Fibroblast of pulmonary artery (primary cell): ENCODE measurements at regions not wholly inside any gene's neighbourhood (a gene's known extent, or its start where the extent isn't known, plus 50 kb on each side); places are given as distances from the start of the nearest gene placed in this dataset.
"Not testable (repeated sequence)": the region's sequence is repeated elsewhere in the genome, so short reads cannot be mapped to it uniquely, and the experiment has no call there.

Experiments
- DNase-seq: peaks from one replicate; pipeline ENCODE4 v3.0.0-alpha.2; 2010; ENCODE audit warnings: low read depth
- H3K4me3 ChIP-seq: replicated peaks from 2 replicates; pipeline ENCODE4 v1.5.1; 2011; ENCODE audit warnings: low read depth, mild to moderate bottlenecking, control low read depth, low read length, moderate library complexity
- CTCF ChIP-seq: IDR thresholded peaks from 2 replicates; pipeline ENCODE4 v1.5.1; 2011; ENCODE audit warnings: mild to moderate bottlenecking, control low read depth, low read length, inconsistent platforms; ENCODE audit errors: missing control alignments

- no peak overlapping the region for H3K4me3 ChIP-seq
- TF ChIP-seq CTCF: no peak
- DNase-seq: no peak
Measured at GRCh38 chr18:56453631-56454030, 184.8 kb downstream of the TXNL1 start.

- no peak for DNase-seq
- no peak overlapping the region for H3K4me3 ChIP-seq
- no peak for TF ChIP-seq CTCF
Measured at GRCh38 chr18:56451188-56451587, 187.2 kb downstream of the TXNL1 start.

- no peak for TF ChIP-seq CTCF
- H3K4me3 ChIP-seq: no peak overlapping the region
- no peak for DNase-seq
Measured at GRCh38 chr18:56448751-56449150, 189.6 kb downstream of the TXNL1 start.

- H3K4me3 ChIP-seq: no peak overlapping the region
- no peak for DNase-seq
- TF ChIP-seq CTCF: no peak
Measured at GRCh38 chr18:56445422-56445821, 193.0 kb downstream of the TXNL1 start.

GRCh38 chr18:56444201-56444600 lies 194.2 kb downstream of the TXNL1 start:
- no peak for DNase-seq
- H3K4me3 ChIP-seq: no peak overlapping the region
- TF ChIP-seq CTCF: no peak

- no peak overlapping the region for H3K4me3 ChIP-seq
- no peak for TF ChIP-seq CTCF
- peak; percentile 19 for DNase-seq
Measured at GRCh38 chr18:56443166-56443907, 195.1 kb downstream of the TXNL1 start.

- DNase-seq, H3K4me3 ChIP-seq: not testable (repeated sequence)
Measured at GRCh38 chr18:56438480-56438879, 199.9 kb downstream of the TXNL1 start.
